ENCODE measurements at regions not wholly inside any gene's neighbourhood (a gene's known extent, or its start where the extent isn't known, plus 50 kb on each side); places are given as distances from the start of the nearest gene placed in this dataset.

DNA sequence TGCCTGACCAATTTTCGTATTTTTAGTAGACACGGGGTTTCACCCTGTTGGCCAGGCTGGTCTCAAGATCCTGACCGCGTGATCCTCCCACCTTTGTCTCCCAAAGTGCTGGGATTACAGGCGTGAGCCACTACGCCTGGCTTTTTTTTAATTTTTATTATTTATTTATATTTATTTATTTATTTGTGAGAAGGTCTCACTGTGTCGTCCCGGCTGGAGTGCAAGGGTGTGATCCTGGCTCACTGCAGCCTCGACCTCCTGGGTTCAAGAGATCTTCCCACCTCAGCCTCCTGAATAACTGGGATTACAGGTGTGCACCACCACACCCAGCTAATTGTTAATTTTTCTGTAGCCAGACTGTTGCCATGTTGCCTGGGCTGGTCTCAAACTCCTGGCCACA, 141.1 kb downstream of the CRLF2 start:
- TF ChIP-seq, protein P1, sequence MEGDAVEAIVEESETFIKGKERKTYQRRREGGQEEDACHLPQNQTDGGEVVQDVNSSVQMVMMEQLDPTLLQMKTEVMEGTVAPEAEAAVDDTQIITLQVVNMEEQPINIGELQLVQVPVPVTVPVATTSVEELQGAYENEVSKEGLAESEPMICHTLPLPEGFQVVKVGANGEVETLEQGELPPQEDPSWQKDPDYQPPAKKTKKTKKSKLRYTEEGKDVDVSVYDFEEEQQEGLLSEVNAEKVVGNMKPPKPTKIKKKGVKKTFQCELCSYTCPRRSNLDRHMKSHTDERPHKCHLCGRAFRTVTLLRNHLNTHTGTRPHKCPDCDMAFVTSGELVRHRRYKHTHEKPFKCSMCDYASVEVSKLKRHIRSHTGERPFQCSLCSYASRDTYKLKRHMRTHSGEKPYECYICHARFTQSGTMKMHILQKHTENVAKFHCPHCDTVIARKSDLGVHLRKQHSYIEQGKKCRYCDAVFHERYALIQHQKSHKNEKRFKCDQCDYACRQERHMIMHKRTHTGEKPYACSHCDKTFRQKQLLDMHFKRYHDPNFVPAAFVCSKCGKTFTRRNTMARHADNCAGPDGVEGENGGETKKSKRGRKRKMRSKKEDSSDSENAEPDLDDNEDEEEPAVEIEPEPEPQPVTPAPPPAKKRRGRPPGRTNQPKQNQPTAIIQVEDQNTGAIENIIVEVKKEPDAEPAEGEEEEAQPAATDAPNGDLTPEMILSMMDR (conservative IDR thresholded peaks at IDR 0.05; ENCODE audit: low read depth, low read length) = no peak
- TF ChIP-seq EZH2 (IDR thresholded peaks at IDR 0.05; ENCODE audit: low read length, unreplicated experiment) (no peak), EZH2phosphoT487 (IDR thresholded peaks at IDR 0.05; ENCODE audit: borderline replicate concordance, low read length) (no peak)

All from PC-3 (cell line).